ENCODE measurements at regions not wholly inside any gene's neighbourhood (a gene's known extent, or its start where the extent isn't known, plus 50 kb on each side); places are given as distances from the start of the nearest gene placed in this dataset.

DNA sequence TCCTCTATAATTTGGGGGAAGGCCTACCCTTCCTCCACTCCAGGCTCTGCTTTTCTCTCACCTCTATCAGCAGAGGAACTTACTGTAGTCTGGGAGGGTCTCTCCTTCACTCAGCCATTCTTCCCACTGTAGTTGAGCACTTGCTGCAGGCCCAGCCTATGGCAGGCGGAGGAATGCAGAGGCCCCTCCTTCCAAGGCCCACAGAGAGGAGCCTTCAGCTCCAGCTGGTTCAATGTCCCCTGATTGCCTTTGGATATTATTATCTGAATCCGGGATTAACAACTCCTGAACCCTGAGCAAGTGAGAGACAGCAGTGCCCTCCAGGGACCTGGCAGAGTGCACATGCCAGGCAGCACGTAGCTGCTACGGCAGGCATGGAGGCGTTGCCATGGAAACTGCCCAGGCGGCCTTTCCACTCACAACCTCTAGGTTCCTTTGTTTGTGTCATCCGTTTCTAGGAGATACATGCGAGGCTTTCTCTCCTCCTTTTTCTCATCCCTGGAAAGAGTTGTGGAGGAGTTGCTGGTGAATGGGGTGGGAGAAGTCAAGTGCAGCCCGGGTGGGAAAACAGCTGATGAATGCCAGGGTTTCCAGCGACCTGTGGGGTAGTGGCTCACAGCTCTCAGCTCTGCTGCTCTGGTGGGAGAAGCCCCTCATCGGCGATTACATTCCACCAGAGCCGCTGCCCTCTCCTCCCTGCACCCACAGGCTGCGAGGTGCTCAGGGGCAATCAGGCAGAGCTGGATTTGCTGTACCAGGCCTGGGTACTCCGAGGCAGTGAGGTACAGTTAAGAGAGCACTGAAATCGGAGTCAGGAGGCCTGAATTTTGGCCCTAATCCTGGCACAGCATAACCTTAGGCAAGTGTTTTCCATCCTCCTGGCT lies 55.3 kb upstream of the HK2 start (continued):
- peak; percentile 59; the same call in 1 of the 2 replicates for TF ChIP-seq RFX5 (IDR thresholded peaks at IDR 0.05; ENCODE audit: borderline replicate concordance, low read depth, low read length)

Data from H1 (cell line).